Mesothelial cell of epicardium (in vitro differentiated cells): ENCODE measurements at regions not wholly inside any gene's neighbourhood (a gene's known extent, or its start where the extent isn't known, plus 50 kb on each side); places are given as distances from the start of the nearest gene placed in this dataset.

Experiments
- DNase-seq, 2 experiments: peaks; one replicate each; pipeline ENCODE4 v3.0.0; 2021; ENCODE audit warnings: low spot score in 2 of 2; ENCODE audit not compliant: unreplicated experiment in 2 of 2
- H3K27ac Mint-ChIP-seq: 2 replicates; pipeline ENCODE4 v1.8.0; 2021; ENCODE audit warnings: mixed read lengths
- H3K27me3 Mint-ChIP-seq: 2 replicates; pipeline ENCODE4 v1.8.0; 2021; ENCODE audit warnings: low read depth, mixed read lengths
- H3K36me3 Mint-ChIP-seq: 2 replicates; pipeline ENCODE4 v1.8.0; 2021; ENCODE audit warnings: mixed read lengths
- H3K4me1 Mint-ChIP-seq: 2 replicates; pipeline ENCODE4 v1.8.0; 2021; ENCODE audit warnings: mixed read lengths
- H3K4me3 Mint-ChIP-seq: 2 replicates; pipeline ENCODE4 v1.8.0; 2021; ENCODE audit warnings: mild to moderate bottlenecking, moderate library complexity, mixed read lengths
- H3K9me3 Mint-ChIP-seq: 2 replicates; pipeline ENCODE4 v1.8.0; 2021; ENCODE audit warnings: mixed read lengths
- CTCF ChIP-seq: fragments of 200-600 bp; sonication (generic); IDR thresholded peaks from one replicate; pipeline ENCODE4 v1.5.0; 2021; ENCODE audit warnings: antibody characterized with exemption; ENCODE audit not compliant: unreplicated experiment

GRCh38 chr20:11207749-11208502, 534.1 kb upstream of the JAG1 start:
- H3K27ac Mint-ChIP-seq, result no peak overlapping the region
- TF ChIP-seq CTCF, result no peak

GRCh38 chr20:11210611-11211010, 536.8 kb upstream of the JAG1 start:
- Mint-ChIP-seq H3K36me3 (no peaks in the 10 kb centered on the region), H3K9me3 (no peaks in the 10 kb centered on the region), H3K4me3 (no peak overlapping the region), H3K27ac (no peak overlapping the region), H3K4me1 (peaks cover 35% of the 10 kb centered on the region), H3K27me3 (peaks cover 70% of the 10 kb centered on the region)
- no peak for TF ChIP-seq CTCF
- DNase-seq, result no peak

More at GRCh38 chr20:11207749-11208502, 534.1 kb upstream of the JAG1 start:
- Mint-ChIP-seq H3K4me3 (no peak overlapping the region), H3K27me3 (peaks cover 58% of the 10 kb centered on the region), H3K9me3 (no peaks in the 10 kb centered on the region), H3K36me3 (no peaks in the 10 kb centered on the region), H3K4me1 (peaks cover 29% of the 10 kb centered on the region)
- DNase-seq, result no peak

- no peaks in the 10 kb centered on the region for H3K36me3 Mint-ChIP-seq
- no peak for DNase-seq
- no peak overlapping the region for H3K27ac Mint-ChIP-seq
- peaks cover 40% of the 10 kb centered on the region for H3K4me1 Mint-ChIP-seq
- peaks cover 68% of the 10 kb centered on the region for H3K27me3 Mint-ChIP-seq
- no peak for TF ChIP-seq CTCF
- H3K4me3 Mint-ChIP-seq, result no peak overlapping the region
- no peaks in the 10 kb centered on the region for H3K9me3 Mint-ChIP-seq
Observed at GRCh38 chr20:11212272-11212671, 538.5 kb upstream of the JAG1 start.

- no peaks in the 10 kb centered on the region for H3K9me3 Mint-ChIP-seq
- H3K27ac Mint-ChIP-seq, result no peak overlapping the region
- no peak for DNase-seq
- H3K27me3 Mint-ChIP-seq, result peaks cover 66% of the 10 kb centered on the region
- no peak for TF ChIP-seq CTCF
- no peak overlapping the region for H3K4me3 Mint-ChIP-seq
- H3K4me1 Mint-ChIP-seq, result peaks cover 43% of the 10 kb centered on the region
- H3K36me3 Mint-ChIP-seq, result no peaks in the 10 kb centered on the region
Observed at GRCh38 chr20:11212902-11213301, 539.1 kb upstream of the JAG1 start.

GRCh38 chr20:11214256-11214840, 540.5 kb upstream of the JAG1 start:
- no peak for TF ChIP-seq CTCF
- no peak for DNase-seq
- Mint-ChIP-seq H3K4me3 (no peak overlapping the region), H3K4me1 (peaks cover 43% of the 10 kb centered on the region), H3K36me3 (no peaks in the 10 kb centered on the region), H3K9me3 (no peaks in the 10 kb centered on the region), H3K27ac (peak overlapping the region; percentile 44), H3K27me3 (peaks cover 54% of the 10 kb centered on the region)
